ENCODE measurements at regions not wholly inside any gene's neighbourhood (a gene's known extent, or its start where the extent isn't known, plus 50 kb on each side); places are given as distances from the start of the nearest gene placed in this dataset.

GRCh38 chr1:173420330-173420806, 56.8 kb upstream of the PRDX6 start:
- Histone ChIP-seq H3K4me3 (ENCODE audit: low read length) (no peak overlapping the region), H3K36me3 (ENCODE audit: control insufficient read depth in 2 of 3, insufficient read depth in 3 of 3, low read length in 3 of 3) (peaks cover 0 to 12% (median 0%) of the 10 kb centered on the region in 3 experiments), H3K27me3 (ENCODE audit: control insufficient read depth in 2 of 2, insufficient read depth in 2 of 2, low read length in 2 of 2) (no peaks in the 10 kb centered on the region), H3K27ac (ENCODE audit: low read depth, low read length) (no peak overlapping the region), H3K4me1 (ENCODE audit: control insufficient read depth in 2 of 2, insufficient read depth in 2 of 2, low read length in 2 of 2) (no peaks in the 10 kb centered on the region), H3K9me3 (ENCODE audit: control insufficient read depth in 2 of 3, low read length in 3 of 3) (no peaks in the 10 kb centered on the region)
- H3K4me1 Mint-ChIP-seq = peaks cover 4 to 10% (median 6%) of the 10 kb centered on the region in 7 donors
- no peaks in the 10 kb centered on the region for H3K9me3 Mint-ChIP-seq
- H3K36me3 Mint-ChIP-seq = peaks cover 0 to 17% (median 7%) of the 10 kb centered on the region in 5 donors
- peak overlapping the region in 1 of 9 donors; percentile 20 for H3K27ac Mint-ChIP-seq
- ChIA-PET CTCF (interaction anchor here (0.5 to 2.5 kb wide), 18 partner anchors 9 to 1322 kb away, joined by 3 to 15 read pairs (median 3); partner anchors contain the start of gene CENPL), POLR2A (interaction anchor here (0.7 kb wide), 1 partner anchor 549 kb away, joined by 3 read pairs; no protein-coding TSS in a partner anchor)
- intact Hi-C loops (cut with micrococcal nuclease) = loop anchor here (1.0 to 10.0 kb wide), 12 partner anchors 404 to 1324 kb away; partner anchors contain the start of genes CENPL (in 2 of the 2), DARS2 (in 2 of the 2), RABGAP1L (in 1 of the 2) and RC3H1 (in 1 of the 2)
- ATAC-seq (peak; percentile 83), DNase-seq (peak; percentile 25 to 71 (median 59))
- peak overlapping the region in 2 of 10 donors; percentile 29 to 38 for H3K4me3 Mint-ChIP-seq
- no peaks in the 10 kb centered on the region for H3K27me3 Mint-ChIP-seq

GRCh38 chr1:173421286-173421685, 55.8 kb upstream of the PRDX6 start:
- CTCF ChIA-PET = interaction anchor here (0.6 to 2.5 kb wide), 6 partner anchors 8 to 677 kb away, joined by 3 to 15 read pairs (median 4); partner anchors contain the start of genes CENPL and DARS2
- H3K36me3 ChIP-seq (ENCODE audit: control insufficient read depth in 2 of 3, insufficient read depth in 3 of 3, low read length in 3 of 3) = peaks cover 0 to 7% (median 0%) of the 10 kb centered on the region in 3 experiments
- no peaks in the 10 kb centered on the region for H3K9me3 ChIP-seq (ENCODE audit: control insufficient read depth in 2 of 3, low read length in 3 of 3)
- ATAC-seq = no peak
- H3K27me3 ChIP-seq (ENCODE audit: control insufficient read depth in 2 of 2, insufficient read depth in 2 of 2, low read length in 2 of 2) = no peaks in the 10 kb centered on the region
- H3K4me1 ChIP-seq (ENCODE audit: control insufficient read depth in 2 of 2, insufficient read depth in 2 of 2, low read length in 2 of 2) = no peaks in the 10 kb centered on the region
- Mint-ChIP-seq H3K27ac (no peak overlapping the region), H3K27me3 (no peaks in the 10 kb centered on the region), H3K36me3 (peaks cover 0 to 13% (median 0%) of the 10 kb centered on the region in 5 donors), H3K4me1 (peaks cover 4 to 10% (median 6%) of the 10 kb centered on the region in 7 donors), H3K4me3 (no peak overlapping the region), H3K9me3 (no peaks in the 10 kb centered on the region)
- no peak overlapping the region for H3K27ac ChIP-seq (ENCODE audit: low read depth, low read length)
- POLR2A ChIA-PET = no interaction called here
- DNase-seq = no peak
- intact Hi-C loops (cut with micrococcal nuclease) = loop anchor here (2.0 to 10.0 kb wide), 4 partner anchors 594 to 841 kb away; partner anchors contain the start of gene RABGAP1L (in 1 of the 2)
- H3K4me3 ChIP-seq (ENCODE audit: low read length) = no peak overlapping the region

GRCh38 chr1:173421789-173422188, 55.3 kb upstream of the PRDX6 start:
- intact Hi-C loops (cut with micrococcal nuclease) = loop anchor here (2.0 to 10.0 kb wide), 4 partner anchors 595 to 841 kb away; partner anchors contain the start of gene RABGAP1L (in 1 of the 2)
- ATAC-seq = no peak
- Mint-ChIP-seq H3K4me3 (no peak overlapping the region), H3K27ac (no peak overlapping the region), H3K27me3 (no peaks in the 10 kb centered on the region), H3K9me3 (no peaks in the 10 kb centered on the region), H3K4me1 (peaks cover 4 to 10% (median 6%) of the 10 kb centered on the region in 7 donors), H3K36me3 (peaks cover 0 to 13% (median 0%) of the 10 kb centered on the region in 5 donors)
- Histone ChIP-seq H3K9me3 (ENCODE audit: control insufficient read depth in 2 of 3, low read length in 3 of 3) (no peaks in the 10 kb centered on the region), H3K27ac (ENCODE audit: low read depth, low read length) (no peak overlapping the region), H3K27me3 (ENCODE audit: control insufficient read depth in 2 of 2, insufficient read depth in 2 of 2, low read length in 2 of 2) (no peaks in the 10 kb centered on the region), H3K4me3 (ENCODE audit: low read length) (no peak overlapping the region), H3K36me3 (ENCODE audit: control insufficient read depth in 2 of 3, insufficient read depth in 3 of 3, low read length in 3 of 3) (peaks cover 0 to 7% (median 0%) of the 10 kb centered on the region in 3 experiments), H3K4me1 (ENCODE audit: control insufficient read depth in 2 of 2, insufficient read depth in 2 of 2, low read length in 2 of 2) (no peaks in the 10 kb centered on the region)
- no peak for DNase-seq
- POLR2A ChIA-PET = no interaction called here
- CTCF ChIA-PET = interaction anchor here (0.7 to 2.5 kb wide), 5 partner anchors 8 to 677 kb away, joined by 3 to 15 read pairs (median 3); partner anchors contain the start of genes CENPL and DARS2

- DNase-seq = no peak
- H3K9me3 ChIP-seq (ENCODE audit: control insufficient read depth in 2 of 3, low read length in 3 of 3) = no peaks in the 10 kb centered on the region
- intact Hi-C loops (cut with micrococcal nuclease) = loop anchor here in 1 of 2 donors (5.0 to 10.0 kb wide), 2 partner anchors 732 to 840 kb away; partner anchors contain the start of gene RABGAP1L
- H3K27me3 Mint-ChIP-seq = no peaks in the 10 kb centered on the region
- H3K27me3 ChIP-seq (ENCODE audit: control insufficient read depth in 2 of 2, insufficient read depth in 2 of 2, low read length in 2 of 2) = no peaks in the 10 kb centered on the region
- H3K4me1 ChIP-seq (ENCODE audit: control insufficient read depth in 2 of 2, insufficient read depth in 2 of 2, low read length in 2 of 2) = no peaks in the 10 kb centered on the region
- H3K9me3 Mint-ChIP-seq = no peaks in the 10 kb centered on the region
- H3K4me3 Mint-ChIP-seq = no peak overlapping the region
- POLR2A ChIA-PET = no interaction called here
- peak overlapping the region in 1 of 9 donors; percentile 7 for H3K27ac Mint-ChIP-seq
- H3K27ac ChIP-seq (ENCODE audit: low read depth, low read length) = no peak overlapping the region
- H3K4me1 Mint-ChIP-seq = peaks cover 4 to 10% (median 6%) of the 10 kb centered on the region in 7 donors
- H3K36me3 Mint-ChIP-seq = peaks cover 0 to 8% (median 0%) of the 10 kb centered on the region in 5 donors
- H3K4me3 ChIP-seq (ENCODE audit: low read length) = no peak overlapping the region
- CTCF ChIA-PET = interaction anchor here (0.6 kb wide), 2 partner anchors 133 to 1321 kb away, joined by 3 read pairs; no protein-coding TSS in a partner anchor
- ATAC-seq = peak; percentile 84
- peaks cover 0 to 7% (median 0%) of the 10 kb centered on the region in 3 experiments for H3K36me3 ChIP-seq (ENCODE audit: control insufficient read depth in 2 of 3, insufficient read depth in 3 of 3, low read length in 3 of 3)
These were observed 54.6 kb upstream of the PRDX6 start for GRCh38 chr1:173422456-173422976.

GRCh38 chr1:173423291-173423690, 53.8 kb upstream of the PRDX6 start:
- CTCF ChIA-PET = interaction anchor here (0.6 kb wide), 1 partner anchor 1320 kb away, joined by 3 read pairs; no protein-coding TSS in a partner anchor
- Mint-ChIP-seq H3K4me3 (no peak overlapping the region), H3K9me3 (no peaks in the 10 kb centered on the region), H3K4me1 (peaks cover 4 to 10% (median 6%) of the 10 kb centered on the region in 7 donors), H3K27me3 (no peaks in the 10 kb centered on the region), H3K36me3 (peaks cover 0 to 5% (median 0%) of the 10 kb centered on the region in 5 donors), H3K27ac (peak overlapping the region in 2 of 9 donors; percentile 41 to 51)
- no peaks in the 10 kb centered on the region for H3K4me1 ChIP-seq (ENCODE audit: control insufficient read depth in 2 of 2, insufficient read depth in 2 of 2, low read length in 2 of 2)
- H3K27ac ChIP-seq (ENCODE audit: low read depth, low read length) = no peak overlapping the region
- H3K9me3 ChIP-seq (ENCODE audit: control insufficient read depth in 2 of 3, low read length in 3 of 3) = no peaks in the 10 kb centered on the region
- ATAC-seq = no peak
- H3K27me3 ChIP-seq (ENCODE audit: control insufficient read depth in 2 of 2, insufficient read depth in 2 of 2, low read length in 2 of 2) = no peaks in the 10 kb centered on the region
- intact Hi-C loops (cut with micrococcal nuclease) = loop anchor here in 1 of 2 donors (5.0 to 10.0 kb wide), 2 partner anchors 732 to 839 kb away; partner anchors contain the start of gene RABGAP1L
- H3K4me3 ChIP-seq (ENCODE audit: low read length) = no peak overlapping the region
- POLR2A ChIA-PET = no interaction called here
- H3K36me3 ChIP-seq (ENCODE audit: control insufficient read depth in 2 of 3, insufficient read depth in 3 of 3, low read length in 3 of 3) = peaks cover 0 to 1% (median 0%) of the 10 kb centered on the region in 3 experiments
- no peak for DNase-seq

- DNase-seq = no peak
- ATAC-seq = no peak
- no peak overlapping the region for H3K27ac Mint-ChIP-seq
- peaks cover 0 to 5% (median 0%) of the 10 kb centered on the region in 5 donors for H3K36me3 Mint-ChIP-seq
- POLR2A ChIA-PET = no interaction called here
- H3K27ac ChIP-seq (ENCODE audit: low read depth, low read length) = no peak overlapping the region
- H3K27me3 ChIP-seq (ENCODE audit: control insufficient read depth in 2 of 2, insufficient read depth in 2 of 2, low read length in 2 of 2) = no peaks in the 10 kb centered on the region
- no peaks in the 10 kb centered on the region for H3K36me3 ChIP-seq (ENCODE audit: control insufficient read depth in 2 of 3, insufficient read depth in 3 of 3, low read length in 3 of 3)
- H3K4me1 ChIP-seq (ENCODE audit: control insufficient read depth in 2 of 2, insufficient read depth in 2 of 2, low read length in 2 of 2) = peaks cover under 1% of the 10 kb centered on the region in 2 donors
- no peak overlapping the region for H3K4me3 Mint-ChIP-seq
- no peaks in the 10 kb centered on the region for H3K9me3 ChIP-seq (ENCODE audit: control insufficient read depth in 2 of 3, low read length in 3 of 3)
- no peak overlapping the region for H3K4me3 ChIP-seq (ENCODE audit: low read length)
- no peaks in the 10 kb centered on the region for H3K27me3 Mint-ChIP-seq
- no peaks in the 10 kb centered on the region for H3K9me3 Mint-ChIP-seq
- H3K4me1 Mint-ChIP-seq = peaks cover 5 to 12% (median 7%) of the 10 kb centered on the region in 7 donors
- intact Hi-C loops (cut with micrococcal nuclease) = loop anchor here in 1 of 2 donors (5.0 to 10.0 kb wide), 2 partner anchors 731 to 838 kb away; partner anchors contain the start of gene RABGAP1L
- CTCF ChIA-PET = no interaction called here
These were observed 53.0 kb upstream of the PRDX6 start for GRCh38 chr1:173424143-173424542.
